OCI-LY1 (cell line): ENCODE measurements at regions not wholly inside any gene's neighbourhood (a gene's known extent, or its start where the extent isn't known, plus 50 kb on each side); places are given as distances from the start of the nearest gene placed in this dataset.

Experiments used
- H2AFZ ChIP-seq: fragments of 200-600 bp; sonication (generic), shearing (Covaris generic); 2 replicates; pipeline ENCODE4 v1.6.0; 2014; ENCODE audit warnings: antibody characterized with exemption, mild to moderate bottlenecking, low read length
- H3F3A ChIP-seq: fragments of 200-600 bp; sonication (generic), shearing (Covaris generic); 2 replicates; pipeline ENCODE4 v1.6.0; 2014; ENCODE audit warnings: mild to moderate bottlenecking, antibody characterized with exemption, low read length, moderate library complexity; ENCODE audit not compliant: insufficient read depth
- H3K27ac ChIP-seq: fragments of 200-600 bp; sonication (generic); 2 replicates; pipeline ENCODE4 v1.5.1; 2014; ENCODE audit warnings: low read length, mixed run types, mild to moderate bottlenecking, low read depth; ENCODE audit not compliant: poor library complexity, severe bottlenecking
- H3K27me3 ChIP-seq: fragments of 200-600 bp; sonication (generic); 2 replicates; pipeline ENCODE4 v1.6.0; 2014; ENCODE audit warnings: antibody characterized with exemption, mild to moderate bottlenecking, low read length, moderate library complexity; ENCODE audit not compliant: insufficient read depth
- H3K36me3 ChIP-seq: fragments of 200-600 bp; sonication (generic); 2 replicates; pipeline ENCODE4 v1.6.1; 2014; ENCODE audit warnings: mild to moderate bottlenecking, antibody characterized with exemption, low read length, moderate library complexity, mixed read lengths; ENCODE audit not compliant: insufficient read depth
- H3K4me1 ChIP-seq: fragments of 200-600 bp; sonication (generic); 2 replicates; pipeline ENCODE4 v1.5.1; 2014; ENCODE audit warnings: mild to moderate bottlenecking, low read length, moderate library complexity; ENCODE audit not compliant: insufficient read depth, severe bottlenecking
- H3K4me2 ChIP-seq: fragments of 200-600 bp; sonication (generic), shearing (Covaris generic); 2 replicates; pipeline ENCODE4 v1.6.1; 2014; ENCODE audit warnings: low read length
- H3K4me3 ChIP-seq: fragments of 200-600 bp; sonication (generic); 2 replicates; pipeline ENCODE4 v1.5.1; 2014; ENCODE audit warnings: low read length, low read depth, mild to moderate bottlenecking, mixed read lengths; ENCODE audit not compliant: poor library complexity, severe bottlenecking
- H3K79me2 ChIP-seq: fragments of 200-600 bp; shearing (Covaris generic); 2 replicates; pipeline ENCODE4 v1.6.1; 2016; ENCODE audit warnings: mixed run types, low read length, mixed read lengths; ENCODE audit not compliant: insufficient read depth
- H3K9ac ChIP-seq: fragments of 200-600 bp; sonication (generic), shearing (Covaris generic); 2 replicates; pipeline ENCODE4 v1.6.1; 2014; ENCODE audit warnings: mild to moderate bottlenecking, low read length, mixed read lengths
- H3K9me2 ChIP-seq: fragments of 200-600 bp; sonication (generic), shearing (Covaris generic); 2 replicates; pipeline ENCODE4 v1.6.1; 2014; ENCODE audit warnings: low read depth, mild to moderate bottlenecking, low read length, mixed read lengths
- H3K9me3 ChIP-seq: fragments of 200-600 bp; shearing (Covaris generic); 2 replicates; pipeline ENCODE4 v1.6.1; 2014; ENCODE audit warnings: low read length, mixed read lengths
- H4K20me1 ChIP-seq: fragments of 200-600 bp; sonication (generic), shearing (Covaris generic); 2 replicates; pipeline ENCODE4 v1.6.0; 2016; ENCODE audit warnings: mild to moderate bottlenecking, low read length; ENCODE audit not compliant: insufficient read depth
- CTCF ChIP-seq: fragments of 200-600 bp; sonication (generic), shearing (Covaris generic); IDR thresholded peaks from 2 replicates; pipeline ENCODE4 v1.5.1; 2017; ENCODE audit warnings: mild to moderate bottlenecking, antibody characterized with exemption, low read length, moderate library complexity, mixed read lengths
- EZH2 ChIP-seq: fragments of 200-600 bp; sonication (generic), shearing (Covaris generic); IDR thresholded peaks from 2 replicates; pipeline ENCODE4 v1.8.0; 2017; ENCODE audit warnings: borderline replicate concordance, mixed run types, mild to moderate bottlenecking, antibody characterized with exemption, low read length, moderate library complexity, mixed read lengths

- Histone ChIP-seq H3K79me2 (no peaks in the 10 kb centered on the region), H3K9me3 (no peaks in the 10 kb centered on the region), H3K9me2 (no peaks in the 10 kb centered on the region), H3F3A (no peaks in the 10 kb centered on the region), H4K20me1 (no peaks in the 10 kb centered on the region), H3K36me3 (no peaks in the 10 kb centered on the region), H3K9ac (no peak overlapping the region), H3K27me3 (no peaks in the 10 kb centered on the region), H3K4me3 (no peak overlapping the region), H3K4me1 (no peaks in the 10 kb centered on the region), H3K4me2 (no peak overlapping the region), H3K27ac (no peak overlapping the region), H2AFZ (no peak overlapping the region)
- no peak for TF ChIP-seq CTCF
- no peak for TF ChIP-seq EZH2
Observed at GRCh38 chr10:90642136-90642535, 215.7 kb downstream of the HTR7 start.

GRCh38 chr10:90642650-90643049 lies 215.2 kb downstream of the HTR7 start:
- H2AFZ ChIP-seq: no peak overlapping the region
- H3K9ac ChIP-seq: no peak overlapping the region
- no peak overlapping the region for H3K27ac ChIP-seq
- H4K20me1 ChIP-seq: no peaks in the 10 kb centered on the region
- no peak for TF ChIP-seq CTCF
- TF ChIP-seq EZH2: no peak
- H3K4me1 ChIP-seq: no peaks in the 10 kb centered on the region
- no peaks in the 10 kb centered on the region for H3F3A ChIP-seq
- H3K4me3 ChIP-seq: no peak overlapping the region
- H3K9me3 ChIP-seq: no peaks in the 10 kb centered on the region
- no peaks in the 10 kb centered on the region for H3K9me2 ChIP-seq
- no peaks in the 10 kb centered on the region for H3K79me2 ChIP-seq
- no peaks in the 10 kb centered on the region for H3K36me3 ChIP-seq
- no peaks in the 10 kb centered on the region for H3K27me3 ChIP-seq
- no peak overlapping the region for H3K4me2 ChIP-seq

GRCh38 chr10:90644165-90644564 lies 213.7 kb downstream of the HTR7 start:
- Histone ChIP-seq H3K9ac (no peak overlapping the region), H4K20me1 (no peaks in the 10 kb centered on the region), H2AFZ (no peak overlapping the region), H3F3A (no peaks in the 10 kb centered on the region), H3K27me3 (no peaks in the 10 kb centered on the region), H3K4me3 (no peak overlapping the region), H3K79me2 (no peaks in the 10 kb centered on the region), H3K27ac (no peak overlapping the region), H3K36me3 (no peaks in the 10 kb centered on the region), H3K9me2 (no peaks in the 10 kb centered on the region), H3K4me2 (no peak overlapping the region), H3K4me1 (no peaks in the 10 kb centered on the region), H3K9me3 (no peaks in the 10 kb centered on the region)
- no peak for TF ChIP-seq CTCF
- no peak for TF ChIP-seq EZH2
